ENCODE measurements at regions not wholly inside any gene's neighbourhood (a gene's known extent, or its start where the extent isn't known, plus 50 kb on each side); places are given as distances from the start of the nearest gene placed in this dataset.

GRCh38 chr10:91010952-91011351 is 90.1 kb upstream of the ANKRD1 start:
- TF ChIP-seq, protein P1, sequence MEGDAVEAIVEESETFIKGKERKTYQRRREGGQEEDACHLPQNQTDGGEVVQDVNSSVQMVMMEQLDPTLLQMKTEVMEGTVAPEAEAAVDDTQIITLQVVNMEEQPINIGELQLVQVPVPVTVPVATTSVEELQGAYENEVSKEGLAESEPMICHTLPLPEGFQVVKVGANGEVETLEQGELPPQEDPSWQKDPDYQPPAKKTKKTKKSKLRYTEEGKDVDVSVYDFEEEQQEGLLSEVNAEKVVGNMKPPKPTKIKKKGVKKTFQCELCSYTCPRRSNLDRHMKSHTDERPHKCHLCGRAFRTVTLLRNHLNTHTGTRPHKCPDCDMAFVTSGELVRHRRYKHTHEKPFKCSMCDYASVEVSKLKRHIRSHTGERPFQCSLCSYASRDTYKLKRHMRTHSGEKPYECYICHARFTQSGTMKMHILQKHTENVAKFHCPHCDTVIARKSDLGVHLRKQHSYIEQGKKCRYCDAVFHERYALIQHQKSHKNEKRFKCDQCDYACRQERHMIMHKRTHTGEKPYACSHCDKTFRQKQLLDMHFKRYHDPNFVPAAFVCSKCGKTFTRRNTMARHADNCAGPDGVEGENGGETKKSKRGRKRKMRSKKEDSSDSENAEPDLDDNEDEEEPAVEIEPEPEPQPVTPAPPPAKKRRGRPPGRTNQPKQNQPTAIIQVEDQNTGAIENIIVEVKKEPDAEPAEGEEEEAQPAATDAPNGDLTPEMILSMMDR (conservative IDR thresholded peaks at IDR 0.05): no peak
- no peak for TF ChIP-seq EZH2 (IDR thresholded peaks at IDR 0.05; ENCODE audit: low read depth)

Data from PC-9 (cell line).